Activated CD8-positive, alpha-beta T cell treated with anti-CD3 and anti-CD28 coated beads, Interleukin-2, amount 10 ng/mL, durations not matched to agents 7 days and 5 days (primary cell): ENCODE measurements at regions not wholly inside any gene's neighbourhood (a gene's known extent, or its start where the extent isn't known, plus 50 kb on each side); places are given as distances from the start of the nearest gene placed in this dataset.

ENCODE experiments used
- ATAC-seq: fragments of 150-1000 bp; cut with Tn5 transposase; one replicate; pipeline ENCODE4 v1.10.0; 2021; ENCODE audit warnings: moderate library complexity
- CTCF ChIA-PET: fragments of 350-600 bp; sonication (Branson Sonifier 250); formaldehyde crosslinking; loops from one replicate; lab custom pipeline; 2021; ENCODE audit warnings: antibody characterized with exemption; lab: Charles Lee
- POLR2A ChIA-PET: fragments of 350-600 bp; sonication (Branson Sonifier 250); formaldehyde crosslinking; loops from one replicate; lab custom pipeline; 2021; ENCODE audit warnings: antibody characterized with exemption; lab: Charles Lee
- DNase-seq: peaks from one replicate; pipeline ENCODE4 v3.0.0-alpha.2; 2020
- H3K27ac Mint-ChIP-seq: one replicate; pipeline ENCODE4 v1.8.0; 2021; ENCODE audit warnings: mild to moderate bottlenecking, mixed read lengths
- H3K27me3 Mint-ChIP-seq: one replicate; pipeline ENCODE4 v1.8.0; 2021; ENCODE audit warnings: low read depth, mixed read lengths
- H3K36me3 Mint-ChIP-seq: one replicate; pipeline ENCODE4 v1.8.0; 2021; ENCODE audit warnings: low read depth, mixed read lengths
- H3K4me1 Mint-ChIP-seq: one replicate; pipeline ENCODE4 v1.8.0; 2021; ENCODE audit warnings: low read depth, mixed read lengths
- H3K4me3 Mint-ChIP-seq: one replicate; pipeline ENCODE4 v1.8.0; 2021; ENCODE audit warnings: mild to moderate bottlenecking, mixed read lengths
- H3K9me3 Mint-ChIP-seq: one replicate; pipeline ENCODE4 v1.8.0; 2022; ENCODE audit warnings: mixed read lengths; ENCODE audit not compliant: insufficient read depth

DNA sequence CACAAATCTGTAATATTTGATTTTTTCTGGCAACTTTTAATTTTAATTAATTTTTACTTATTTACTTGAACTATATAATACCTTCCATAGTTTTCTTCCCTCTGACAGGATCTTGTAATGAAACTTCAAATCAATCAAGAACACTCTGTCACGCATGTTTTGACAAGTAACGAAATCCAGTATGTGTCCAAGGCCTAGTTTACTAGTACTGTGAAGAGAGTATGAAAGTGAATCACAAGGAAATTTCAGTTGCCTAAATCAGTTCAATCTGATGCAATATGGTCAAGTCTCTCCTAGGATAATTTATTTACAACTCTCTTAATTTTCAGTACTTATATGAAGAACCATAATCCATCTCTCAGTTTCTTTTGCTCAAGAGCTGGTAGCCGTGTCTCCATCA, 1344.6 kb upstream of the ZEB2 start:
- Mint-ChIP-seq H3K27me3 (no peaks in the 10 kb centered on the region), H3K27ac (no peak overlapping the region), H3K9me3 (no peaks in the 10 kb centered on the region), H3K36me3 (no peaks in the 10 kb centered on the region), H3K4me3 (no peak overlapping the region), H3K4me1 (no peaks in the 10 kb centered on the region)
- ChIA-PET CTCF (no interaction called here), POLR2A (no interaction called here)
- ATAC-seq (no peak), DNase-seq (no peak)

DNA sequence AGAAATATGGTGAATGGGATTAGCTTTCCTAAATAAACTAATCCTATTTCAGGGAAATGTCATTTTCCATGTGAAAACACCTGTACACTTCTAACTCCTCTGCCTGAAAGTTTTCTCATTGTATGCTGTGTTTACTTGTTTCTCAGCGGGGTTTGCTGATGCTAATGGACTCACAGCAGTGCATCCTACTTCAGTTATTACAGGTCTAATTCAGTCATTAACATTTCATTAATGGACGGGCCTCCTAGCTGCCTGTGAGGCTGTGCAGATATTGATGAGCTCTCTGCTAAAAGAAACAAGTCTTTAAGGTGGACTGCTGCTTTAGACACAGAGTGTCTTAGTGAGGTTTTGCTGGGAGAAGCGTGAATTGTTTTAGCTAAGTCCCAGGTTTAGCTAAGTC, 1342.0 kb upstream of the ZEB2 start:
- H3K4me3 Mint-ChIP-seq = no peak overlapping the region
- no peaks in the 10 kb centered on the region for H3K36me3 Mint-ChIP-seq
- no peak for ATAC-seq
- no peaks in the 10 kb centered on the region for H3K27me3 Mint-ChIP-seq
- no peaks in the 10 kb centered on the region for H3K4me1 Mint-ChIP-seq
- no peak for DNase-seq
- ChIA-PET CTCF (no interaction called here), POLR2A (no interaction called here)
- no peaks in the 10 kb centered on the region for H3K9me3 Mint-ChIP-seq
- no peak overlapping the region for H3K27ac Mint-ChIP-seq

DNA sequence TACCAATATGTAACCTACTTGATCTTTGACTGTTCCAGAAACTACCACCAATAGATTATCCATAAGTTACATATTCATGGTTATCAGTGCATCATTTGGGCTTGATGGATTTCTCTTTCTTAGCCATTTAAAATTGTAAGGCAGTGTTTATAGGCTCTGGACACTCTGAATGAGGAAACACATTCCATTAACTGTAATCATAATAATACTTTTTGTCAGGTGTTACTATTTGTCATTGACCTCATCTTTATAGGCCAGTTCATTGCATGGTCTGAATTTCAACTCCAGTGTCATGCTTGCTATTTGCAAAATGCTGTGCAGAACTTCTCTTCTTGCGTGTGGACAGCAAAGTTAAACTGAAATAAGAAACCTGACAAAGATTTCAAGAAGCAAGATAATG, 1340.2 kb upstream of the ZEB2 start:
- CTCF ChIA-PET = no interaction called here
- H3K27ac Mint-ChIP-seq = no peak overlapping the region

DNA sequence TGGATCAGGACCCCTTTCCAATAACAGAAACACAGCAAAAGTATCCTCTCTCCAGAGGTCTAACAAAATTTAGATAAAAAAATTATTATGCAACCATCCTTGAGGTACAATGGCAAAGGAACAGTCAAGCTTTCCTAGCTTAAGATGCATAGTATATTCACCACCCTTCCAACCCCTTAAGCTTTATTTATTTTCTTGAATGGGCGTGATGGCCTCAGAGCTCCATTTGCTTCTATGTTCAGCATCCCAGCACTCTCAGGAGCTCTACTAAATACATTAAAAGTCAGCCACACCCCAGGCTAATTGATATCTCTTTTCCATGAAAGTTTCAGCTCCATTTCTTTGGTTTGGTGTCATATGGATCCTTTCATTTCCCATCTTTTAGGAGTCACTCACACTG, 1335.2 kb upstream of the ZEB2 start:
- Mint-ChIP-seq H3K27me3 (no peaks in the 10 kb centered on the region), H3K4me1 (no peaks in the 10 kb centered on the region), H3K4me3 (no peak overlapping the region), H3K27ac (no peak overlapping the region), H3K9me3 (no peaks in the 10 kb centered on the region), H3K36me3 (no peaks in the 10 kb centered on the region)
- CTCF ChIA-PET = no interaction called here
- ATAC-seq (no peak), DNase-seq (no peak)
- POLR2A ChIA-PET = no interaction called here

More for the DNA sequence above, 1340.2 kb upstream of the ZEB2 start:
- Mint-ChIP-seq H3K9me3 (no peaks in the 10 kb centered on the region), H3K36me3 (no peaks in the 10 kb centered on the region), H3K4me3 (no peak overlapping the region), H3K27me3 (no peaks in the 10 kb centered on the region), H3K4me1 (no peaks in the 10 kb centered on the region)
- POLR2A ChIA-PET = no interaction called here
- ATAC-seq = no peak
- no peak for DNase-seq

DNA sequence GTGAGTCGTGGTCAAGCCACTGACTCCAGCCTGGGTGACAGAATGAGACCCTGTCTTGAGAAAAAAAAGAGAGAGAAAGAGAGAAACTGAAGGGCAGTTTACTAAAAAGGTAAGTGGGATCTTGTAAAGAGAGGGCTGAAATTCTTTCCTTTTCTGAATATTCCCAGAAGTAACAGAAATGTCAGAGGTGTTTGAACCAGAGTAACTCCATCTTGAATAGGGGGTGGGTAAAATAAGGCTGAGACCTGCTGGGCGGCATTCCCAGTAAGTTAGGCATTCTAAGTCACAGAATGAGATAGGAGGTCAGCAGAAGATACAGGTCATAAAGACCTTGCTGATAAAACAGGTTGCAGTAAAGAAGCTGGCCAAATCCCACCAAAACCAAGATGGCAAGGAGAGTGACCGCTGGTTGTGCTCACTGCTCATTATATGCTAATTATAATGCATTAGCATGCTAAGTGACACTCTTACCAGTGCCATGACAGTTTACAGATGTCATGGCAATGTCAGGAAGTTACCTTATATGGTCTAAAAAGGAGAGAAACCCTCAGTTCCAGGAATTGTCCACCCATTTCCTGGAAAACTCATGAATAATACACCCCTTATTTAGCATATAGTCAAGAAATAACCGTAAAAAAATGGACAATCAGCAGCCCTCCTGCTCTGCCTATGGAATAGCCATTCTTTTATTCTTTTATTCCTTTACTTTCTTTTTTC, 1334.3 kb upstream of the ZEB2 start:
- CTCF ChIA-PET = no interaction called here
- H3K27me3 Mint-ChIP-seq = no peaks in the 10 kb centered on the region
- no peak overlapping the region for H3K27ac Mint-ChIP-seq

DNA sequence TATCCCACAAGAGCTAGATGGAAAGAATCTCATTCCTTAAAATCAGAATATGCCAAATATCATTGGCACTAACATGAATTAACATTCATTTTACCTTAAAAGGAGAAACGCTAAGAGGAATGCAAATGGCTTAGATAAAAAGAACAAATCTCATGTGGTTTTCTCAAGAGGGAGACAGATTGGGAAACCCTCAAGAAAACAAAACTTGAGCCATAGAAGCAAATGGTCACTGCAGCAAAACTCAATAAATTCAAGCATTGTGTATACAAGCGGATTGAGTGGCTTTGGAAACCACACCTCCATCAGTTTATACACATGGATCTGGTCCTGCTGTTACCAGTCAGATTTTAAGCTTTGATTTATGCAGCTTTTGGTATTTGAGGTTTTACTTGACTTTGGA, 1331.8 kb upstream of the ZEB2 start:
- ChIA-PET POLR2A (no interaction called here), CTCF (no interaction called here)
- H3K4me1 Mint-ChIP-seq = no peaks in the 10 kb centered on the region
- no peak for DNase-seq
- H3K27me3 Mint-ChIP-seq = no peaks in the 10 kb centered on the region
- no peaks in the 10 kb centered on the region for H3K9me3 Mint-ChIP-seq
- H3K27ac Mint-ChIP-seq = no peak overlapping the region
- no peak for ATAC-seq
- no peaks in the 10 kb centered on the region for H3K36me3 Mint-ChIP-seq
- H3K4me3 Mint-ChIP-seq = no peak overlapping the region

More for the DNA sequence above, 1334.3 kb upstream of the ZEB2 start:
- H3K4me1 Mint-ChIP-seq = no peaks in the 10 kb centered on the region
- DNase-seq (no peak), ATAC-seq (no peak)
- H3K4me3 Mint-ChIP-seq = no peak overlapping the region
- no peaks in the 10 kb centered on the region for H3K9me3 Mint-ChIP-seq
- no peaks in the 10 kb centered on the region for H3K36me3 Mint-ChIP-seq
- POLR2A ChIA-PET = no interaction called here

DNA sequence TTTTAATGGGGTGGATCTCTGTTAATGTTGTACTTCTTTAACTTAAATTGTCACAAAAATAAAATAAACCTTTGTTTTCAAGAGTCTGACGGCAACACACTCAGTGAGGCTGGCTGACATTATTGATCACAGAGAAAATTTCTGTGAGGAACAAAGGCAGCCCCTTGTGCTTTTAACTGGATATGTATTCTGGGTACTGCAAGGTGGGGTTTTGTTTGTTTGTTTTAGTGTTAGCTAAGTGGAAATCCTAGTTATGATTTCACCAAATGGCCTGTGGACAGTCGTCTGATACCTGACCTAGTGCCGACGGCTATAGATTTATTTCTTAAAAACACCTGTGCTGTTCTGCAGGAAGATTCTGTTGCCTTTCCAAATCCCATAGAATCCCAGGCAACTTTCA, 1329.5 kb upstream of the ZEB2 start:
- no peak for ATAC-seq
- no peak overlapping the region for H3K27ac Mint-ChIP-seq

DNA sequence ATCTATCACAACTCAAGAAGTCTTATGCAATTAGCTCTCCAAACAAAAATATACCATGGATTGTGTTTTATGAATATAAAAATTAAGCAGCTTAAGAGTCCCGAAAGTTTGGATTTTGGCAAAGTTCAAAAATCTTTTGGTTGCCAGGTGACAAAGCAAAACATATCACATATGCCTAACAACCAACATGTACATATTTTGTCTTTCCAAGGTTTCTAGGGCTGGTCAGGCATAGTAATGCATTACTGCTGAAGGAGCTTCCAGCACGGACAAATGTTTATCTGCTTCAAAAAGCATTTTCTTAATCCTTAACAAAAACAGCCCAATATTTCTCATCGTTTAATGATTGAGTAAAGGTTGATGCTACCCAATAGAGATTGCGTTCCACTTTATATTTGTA, 1327.1 kb upstream of the ZEB2 start:
- Mint-ChIP-seq H3K9me3 (no peaks in the 10 kb centered on the region), H3K4me3 (no peak overlapping the region), H3K36me3 (no peaks in the 10 kb centered on the region), H3K27ac (no peak overlapping the region), H3K4me1 (no peaks in the 10 kb centered on the region), H3K27me3 (no peaks in the 10 kb centered on the region)
- POLR2A ChIA-PET = interaction anchor here (0.6 kb wide), 1 partner anchor 301 kb away, joined by 3 read pairs; no protein-coding TSS in a partner anchor
- CTCF ChIA-PET = no interaction called here
- no peak for DNase-seq
- ATAC-seq = no peak

More for the DNA sequence above, 1329.5 kb upstream of the ZEB2 start:
- H3K4me3 Mint-ChIP-seq = no peak overlapping the region
- no peaks in the 10 kb centered on the region for H3K36me3 Mint-ChIP-seq
- H3K9me3 Mint-ChIP-seq = no peaks in the 10 kb centered on the region
- no peaks in the 10 kb centered on the region for H3K4me1 Mint-ChIP-seq
- DNase-seq = no peak
- H3K27me3 Mint-ChIP-seq = no peaks in the 10 kb centered on the region
- CTCF ChIA-PET = no interaction called here
- POLR2A ChIA-PET = no interaction called here

DNA sequence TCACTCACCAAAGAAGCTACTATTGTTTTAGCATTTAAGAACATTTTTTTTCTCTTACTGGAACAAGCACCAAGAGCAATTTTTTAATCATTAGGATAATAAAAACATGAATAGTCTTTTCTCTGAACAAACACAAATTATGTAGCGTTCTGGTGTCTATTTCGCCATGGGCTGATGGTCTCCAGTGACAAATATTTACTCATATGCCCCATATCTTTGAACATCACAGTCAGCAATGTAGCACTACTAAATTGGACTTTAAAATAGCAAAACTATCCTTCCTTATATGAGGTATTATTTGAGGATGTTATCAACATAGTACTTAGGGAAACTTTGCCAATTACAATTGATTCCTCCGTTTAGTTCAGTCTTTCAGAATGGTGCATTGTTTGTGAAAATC, 1326.0 kb upstream of the ZEB2 start:
- CTCF ChIA-PET = no interaction called here
- H3K4me1 Mint-ChIP-seq = no peaks in the 10 kb centered on the region

DNA sequence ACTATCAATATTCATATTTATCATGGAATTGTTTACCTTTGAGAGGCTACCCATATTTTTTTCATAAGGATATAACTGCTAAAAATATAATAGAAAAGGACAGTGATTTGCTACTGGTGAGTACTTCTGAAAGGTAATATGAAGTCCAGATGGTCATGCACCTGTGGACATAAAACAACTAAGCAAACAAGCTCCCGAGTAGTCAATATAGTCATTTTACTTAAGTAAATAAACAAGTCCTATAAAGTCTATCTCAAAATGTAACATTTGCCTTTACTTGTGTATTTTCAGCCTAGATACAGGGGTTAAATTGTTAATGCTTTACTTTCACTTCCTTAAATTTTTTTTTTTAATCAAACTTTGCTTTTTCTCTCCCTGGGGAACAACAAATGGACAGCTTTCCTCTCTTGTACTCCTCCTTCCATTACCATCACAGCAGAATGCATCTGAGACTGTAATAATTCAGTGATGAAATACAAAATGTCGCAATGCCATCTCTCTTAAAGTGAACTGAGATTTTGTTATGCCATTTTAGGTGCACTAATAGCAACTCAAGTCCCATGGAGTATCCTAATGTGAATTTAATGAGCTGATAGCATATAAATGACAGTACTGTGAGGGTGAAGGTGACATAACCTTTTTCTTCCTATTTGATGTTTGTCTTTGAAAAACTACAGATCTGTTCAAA, 1325.4 kb upstream of the ZEB2 start:
- Mint-ChIP-seq H3K9me3 (no peaks in the 10 kb centered on the region), H3K4me3 (no peak overlapping the region), H3K36me3 (no peaks in the 10 kb centered on the region), H3K4me1 (no peaks in the 10 kb centered on the region), H3K27ac (no peak overlapping the region), H3K27me3 (no peaks in the 10 kb centered on the region)
- no peak for ATAC-seq
- no peak for DNase-seq
- ChIA-PET POLR2A (no interaction called here), CTCF (no interaction called here)

More for the DNA sequence above, 1326.0 kb upstream of the ZEB2 start:
- ATAC-seq (no peak), DNase-seq (no peak)
- POLR2A ChIA-PET = no interaction called here
- Mint-ChIP-seq H3K36me3 (no peaks in the 10 kb centered on the region), H3K27ac (no peak overlapping the region), H3K4me3 (no peak overlapping the region), H3K9me3 (no peaks in the 10 kb centered on the region), H3K27me3 (no peaks in the 10 kb centered on the region)

DNA sequence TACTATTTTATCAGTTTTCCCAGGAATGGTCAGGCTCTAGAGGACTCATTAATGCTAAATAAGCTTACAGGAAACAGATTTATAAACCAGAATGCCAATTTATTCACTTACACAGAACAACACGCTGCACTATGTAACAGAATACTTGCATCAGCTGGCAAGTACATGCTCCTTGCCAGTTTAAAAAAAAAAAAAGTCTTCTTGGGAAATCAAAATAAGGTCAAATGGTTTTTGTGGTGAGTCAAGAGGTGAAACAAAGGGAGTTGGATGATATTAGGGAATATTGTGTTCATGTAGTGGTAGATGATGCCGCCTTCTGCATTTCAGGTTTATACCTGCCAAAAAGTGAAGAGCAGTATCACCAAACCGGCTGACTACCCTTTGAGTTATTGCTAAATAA, 1322.1 kb upstream of the ZEB2 start:
- Mint-ChIP-seq H3K9me3 (no peaks in the 10 kb centered on the region), H3K27me3 (no peaks in the 10 kb centered on the region), H3K36me3 (no peaks in the 10 kb centered on the region), H3K27ac (no peak overlapping the region), H3K4me3 (no peak overlapping the region), H3K4me1 (no peaks in the 10 kb centered on the region)
- DNase-seq = no peak
- ChIA-PET CTCF (no interaction called here), POLR2A (no interaction called here)
- no peak for ATAC-seq

DNA sequence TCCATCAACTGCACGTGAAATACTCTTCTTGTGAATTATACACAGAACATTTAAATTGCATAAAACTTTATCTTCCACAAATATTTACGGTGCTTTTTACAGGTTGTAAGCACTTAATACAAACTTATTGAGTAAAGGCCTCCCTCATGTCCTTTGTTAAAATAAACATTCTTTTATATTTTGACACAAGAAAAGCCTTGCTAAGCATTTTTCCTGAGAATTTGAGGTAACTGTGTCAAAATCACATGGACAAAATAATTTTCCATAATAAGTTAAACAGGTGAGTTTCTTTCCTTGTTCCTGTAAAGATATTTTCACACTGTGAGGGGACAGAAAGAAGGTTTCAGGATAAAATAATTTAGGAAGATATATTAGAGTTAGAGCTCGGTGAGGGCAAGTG, 1317.1 kb upstream of the ZEB2 start:
- ChIA-PET POLR2A (no interaction called here), CTCF (no interaction called here)
- H3K27ac Mint-ChIP-seq = no peak overlapping the region
- H3K4me3 Mint-ChIP-seq = no peak overlapping the region
- no peaks in the 10 kb centered on the region for H3K27me3 Mint-ChIP-seq
- ATAC-seq (no peak), DNase-seq (no peak)
- no peaks in the 10 kb centered on the region for H3K4me1 Mint-ChIP-seq
- H3K9me3 Mint-ChIP-seq = no peaks in the 10 kb centered on the region
- H3K36me3 Mint-ChIP-seq = no peaks in the 10 kb centered on the region
